ENCODE measurements at regions not wholly inside any gene's neighbourhood (a gene's known extent, or its start where the extent isn't known, plus 50 kb on each side); places are given as distances from the start of the nearest gene placed in this dataset.

DNA sequence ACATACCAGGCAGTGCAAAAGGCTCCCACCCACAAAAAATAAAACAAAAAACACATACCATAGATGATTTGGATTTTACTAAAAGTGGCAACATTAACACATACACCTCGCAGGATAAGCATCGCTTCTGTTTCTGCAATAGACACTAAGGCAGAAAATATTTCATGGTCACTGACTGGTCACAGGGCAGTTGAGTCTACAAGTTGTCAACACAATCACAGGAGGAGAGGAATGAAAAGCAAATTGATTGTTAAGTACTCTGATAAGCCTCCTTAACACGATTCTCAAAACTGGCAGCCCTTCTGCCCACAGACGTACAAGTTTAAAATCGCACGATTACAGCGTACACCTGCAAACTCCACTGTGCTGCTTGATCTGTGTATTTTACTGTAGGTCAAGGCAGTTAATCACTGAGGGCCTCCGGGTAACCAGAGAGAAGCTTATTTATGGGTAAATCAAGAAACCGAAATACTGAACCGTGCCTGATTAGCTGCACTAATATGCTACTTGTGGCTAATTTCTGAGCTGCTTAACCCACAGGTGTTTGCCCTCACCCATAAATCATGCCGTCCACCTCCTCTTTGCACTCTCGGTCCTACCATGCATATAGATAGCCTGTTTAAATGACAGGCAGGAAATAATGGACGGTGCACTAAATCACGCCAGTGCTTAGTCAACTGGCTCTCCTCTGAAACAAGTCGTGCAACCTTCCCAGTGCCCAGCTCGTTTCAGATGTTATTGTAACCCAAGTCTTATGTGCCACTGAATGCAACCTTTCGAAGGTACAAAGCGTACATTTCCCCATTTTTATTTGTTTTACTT lies 659.4 kb upstream of the ADAMTS16 start:
- no peak for TF ChIP-seq POLR2A (IDR thresholded peaks at IDR 0.05; ENCODE audit: low read depth, low read length)
- TF ChIP-seq, protein P1, sequence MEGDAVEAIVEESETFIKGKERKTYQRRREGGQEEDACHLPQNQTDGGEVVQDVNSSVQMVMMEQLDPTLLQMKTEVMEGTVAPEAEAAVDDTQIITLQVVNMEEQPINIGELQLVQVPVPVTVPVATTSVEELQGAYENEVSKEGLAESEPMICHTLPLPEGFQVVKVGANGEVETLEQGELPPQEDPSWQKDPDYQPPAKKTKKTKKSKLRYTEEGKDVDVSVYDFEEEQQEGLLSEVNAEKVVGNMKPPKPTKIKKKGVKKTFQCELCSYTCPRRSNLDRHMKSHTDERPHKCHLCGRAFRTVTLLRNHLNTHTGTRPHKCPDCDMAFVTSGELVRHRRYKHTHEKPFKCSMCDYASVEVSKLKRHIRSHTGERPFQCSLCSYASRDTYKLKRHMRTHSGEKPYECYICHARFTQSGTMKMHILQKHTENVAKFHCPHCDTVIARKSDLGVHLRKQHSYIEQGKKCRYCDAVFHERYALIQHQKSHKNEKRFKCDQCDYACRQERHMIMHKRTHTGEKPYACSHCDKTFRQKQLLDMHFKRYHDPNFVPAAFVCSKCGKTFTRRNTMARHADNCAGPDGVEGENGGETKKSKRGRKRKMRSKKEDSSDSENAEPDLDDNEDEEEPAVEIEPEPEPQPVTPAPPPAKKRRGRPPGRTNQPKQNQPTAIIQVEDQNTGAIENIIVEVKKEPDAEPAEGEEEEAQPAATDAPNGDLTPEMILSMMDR (IDR thresholded peaks at IDR 0.05; ENCODE audit: extremely low read depth in 1 of 2, insufficient read depth in 1 of 2, low read depth in 1 of 2, low read length in 2 of 2): no peak
- no peak for TF ChIP-seq EZH2 (IDR thresholded peaks at IDR 0.05; ENCODE audit: borderline replicate concordance, low read depth, low read length, severe bottlenecking)
- TF ChIP-seq, protein P2, sequence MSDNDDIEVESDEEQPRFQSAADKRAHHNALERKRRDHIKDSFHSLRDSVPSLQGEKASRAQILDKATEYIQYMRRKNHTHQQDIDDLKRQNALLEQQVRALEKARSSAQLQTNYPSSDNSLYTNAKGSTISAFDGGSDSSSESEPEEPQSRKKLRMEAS (IDR thresholded peaks at IDR 0.05; ENCODE audit: insufficient read depth, insufficient read length): no peak
